ENCODE measurements at regions not wholly inside any gene's neighbourhood (a gene's known extent, or its start where the extent isn't known, plus 50 kb on each side); places are given as distances from the start of the nearest gene placed in this dataset.

GRCh38 chr13:80116107-80116506 is 224.8 kb downstream of the SPRY2 start:
- TF ChIP-seq, protein P1, sequence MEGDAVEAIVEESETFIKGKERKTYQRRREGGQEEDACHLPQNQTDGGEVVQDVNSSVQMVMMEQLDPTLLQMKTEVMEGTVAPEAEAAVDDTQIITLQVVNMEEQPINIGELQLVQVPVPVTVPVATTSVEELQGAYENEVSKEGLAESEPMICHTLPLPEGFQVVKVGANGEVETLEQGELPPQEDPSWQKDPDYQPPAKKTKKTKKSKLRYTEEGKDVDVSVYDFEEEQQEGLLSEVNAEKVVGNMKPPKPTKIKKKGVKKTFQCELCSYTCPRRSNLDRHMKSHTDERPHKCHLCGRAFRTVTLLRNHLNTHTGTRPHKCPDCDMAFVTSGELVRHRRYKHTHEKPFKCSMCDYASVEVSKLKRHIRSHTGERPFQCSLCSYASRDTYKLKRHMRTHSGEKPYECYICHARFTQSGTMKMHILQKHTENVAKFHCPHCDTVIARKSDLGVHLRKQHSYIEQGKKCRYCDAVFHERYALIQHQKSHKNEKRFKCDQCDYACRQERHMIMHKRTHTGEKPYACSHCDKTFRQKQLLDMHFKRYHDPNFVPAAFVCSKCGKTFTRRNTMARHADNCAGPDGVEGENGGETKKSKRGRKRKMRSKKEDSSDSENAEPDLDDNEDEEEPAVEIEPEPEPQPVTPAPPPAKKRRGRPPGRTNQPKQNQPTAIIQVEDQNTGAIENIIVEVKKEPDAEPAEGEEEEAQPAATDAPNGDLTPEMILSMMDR (conservative IDR thresholded peaks at IDR 0.05) = no peak
- TF ChIP-seq EZH2 (IDR thresholded peaks at IDR 0.05; ENCODE audit: low read depth) = no peak
